HepG2 (cell line): ENCODE measurements at regions not wholly inside any gene's neighbourhood (a gene's known extent, or its start where the extent isn't known, plus 50 kb on each side); places are given as distances from the start of the nearest gene placed in this dataset.

Source experiments
- ATAC-seq: fragments of 200-7000 bp; cut with Tn5 transposase; 3 replicates; pipeline ENCODE4 v1.9.1; 2020; ENCODE audit warnings: mild to moderate bottlenecking, moderate library complexity
- BruUV-seq: library from RNA; stranded (reverse); fragments of 400-500 nt; replicated peaks from 2 replicates; lab custom pipeline; 2021; lab: Mats Ljungman, UMichigan
- CTCF ChIA-PET: fragments of 300-600 bp; formaldehyde crosslinking; extraction: SDS; loops from one replicate; lab custom pipeline; 2021; ENCODE audit warnings: low total read pairs, inconsistent platforms, low intra/inter-chr PET ratio; lab: Yijun Ruan, JAX
- POLR2A ChIA-PET: fragments of 350-600 bp; sonication (Branson Sonifier 250); formaldehyde crosslinking; loops from one replicate; lab custom pipeline; 2020; ENCODE audit warnings: antibody characterized with exemption, inconsistent platforms; lab: Yijun Ruan, JAX
- DNase-seq: peaks from one replicate; pipeline ENCODE4 v3.0.0-alpha.2; 2015; ENCODE audit warnings: low spot score
- FAIRE-seq: peaks from 3 replicates; lab custom pipeline; 2011; peaks lifted over from hg19 to GRCh38; lab: Jason Lieb, UNC
- H2AFZ ChIP-seq: one replicate; pipeline ENCODE4 v1.6.1; 2011; ENCODE audit warnings: low read length, inconsistent platforms
- H3K27ac ChIP-seq: fragments of 300-600 bp; 3 replicates; pipeline ENCODE4 v1.8.0; 2011; ENCODE audit warnings: mixed run types, mild to moderate bottlenecking, mixed read lengths, low read length, inconsistent platforms; ENCODE audit not compliant: insufficient read depth; ENCODE audit errors: extremely low read length
- H3K27me3 ChIP-seq, 2 experiments: fragments of 200-600 bp in 1 of 2; 2 replicates in 1 of 2; 3 replicates in 1 of 2; pipeline versions ENCODE4 v1.6.0 to v1.8.0; 2011; ENCODE audit warnings: low read length in 2 of 2, mild to moderate bottlenecking in 2 of 2, moderate library complexity in 2 of 2, inconsistent platforms in 1 of 2; ENCODE audit not compliant: insufficient read depth in 2 of 2, control insufficient read depth in 1 of 2
- H3K36me3 ChIP-seq, 2 experiments: fragments of 200-600 bp in 1 of 2; replicated peaks in 1 of 2; 2 replicates in 1 of 2; 3 replicates in 1 of 2; pipeline versions ENCODE4 v1.5.1 to v1.8.0; 2011; ENCODE audit warnings: low read length in 2 of 2, inconsistent platforms in 1 of 2; ENCODE audit not compliant: insufficient read depth in 2 of 2, control insufficient read depth in 1 of 2
- H3K4me1 ChIP-seq: 2 replicates; pipeline ENCODE4 v1.5.1; 2012; ENCODE audit warnings: low read length, inconsistent platforms; ENCODE audit not compliant: insufficient read depth
- H3K4me2 ChIP-seq: 2 replicates; pipeline ENCODE4 v1.6.0; 2011; ENCODE audit warnings: low read depth, low read length, inconsistent platforms
- H3K4me3 ChIP-seq, 3 experiments: fragments of 200-600 bp in 1 of 3; sonication (generic), shearing (Covaris generic) in 1 of 3; replicated peaks in 1 of 3; 2 replicates each; pipeline ENCODE4 v1.5.1; 2011 to 2016; ENCODE audit warnings: low read length in 3 of 3, inconsistent platforms in 2 of 3, low read depth in 2 of 3, mild to moderate bottlenecking in 2 of 3, control low read depth in 1 of 3, mixed read lengths in 1 of 3; ENCODE audit not compliant: insufficient read depth in 1 of 3
- H3K79me2 ChIP-seq: one replicate; pipeline ENCODE4 v1.6.1; 2011; ENCODE audit warnings: low read length, inconsistent platforms; ENCODE audit not compliant: insufficient read depth
- H3K9ac ChIP-seq: 2 replicates; pipeline ENCODE4 v1.6.0; 2011; ENCODE audit warnings: mild to moderate bottlenecking, low read depth, low read length, inconsistent platforms; ENCODE audit not compliant: insufficient read depth
- H3K9me3 ChIP-seq: 2 replicates; pipeline ENCODE4 v1.5.1; 2012; ENCODE audit warnings: mild to moderate bottlenecking, low read length
- H4K20me1 ChIP-seq: 2 replicates; pipeline ENCODE4 v1.6.0; 2011; ENCODE audit warnings: inconsistent platforms, mild to moderate bottlenecking, low read length, moderate library complexity; ENCODE audit not compliant: insufficient read depth
- ASH2L ChIP-seq: fragments of 300-600, 200-600 bp; sonication (generic); IDR thresholded peaks from 2 replicates; pipeline ENCODE4 v1.7.0; 2017; ENCODE audit warnings: low read depth, mild to moderate bottlenecking, moderate library complexity, mixed read lengths, low read length; ENCODE audit not compliant: insufficient read length
- ATAD3A ChIP-seq: sonication (generic); formaldehyde crosslinking; IDR thresholded peaks from 2 replicates; pipeline ENCODE4 v1.4.0; 2020; ENCODE audit warnings: missing genetic modification reagents
- MAFF ChIP-seq: IDR thresholded peaks from 2 replicates; pipeline ENCODE4 v1.6.1; 2011; ENCODE audit warnings: low read depth, low read length, improper control_type of control experiment
- MED1 ChIP-seq: sonication (generic); formaldehyde crosslinking; IDR thresholded peaks from 2 replicates; pipeline ENCODE4 v1.4.0; 2020; ENCODE audit warnings: missing genetic modification reagents
- PHB2 ChIP-seq: fragments of 450-650 bp; IDR thresholded peaks from 2 replicates; pipeline ENCODE4 v1.6.1; 2018; ENCODE audit not compliant: partially characterized antibody
- ZBTB33 ChIP-seq: sonication (generic); formaldehyde crosslinking; IDR thresholded peaks from 2 replicates; pipeline ENCODE4 v1.4.0; 2020; ENCODE audit warnings: missing genetic modification reagents
- ZBTB4 ChIP-seq: sonication (generic); formaldehyde crosslinking; IDR thresholded peaks from 2 replicates; pipeline ENCODE4 v1.4.0; 2020; ENCODE audit warnings: missing genetic modification reagents, mild to moderate bottlenecking, borderline replicate concordance
- ZNF260 ChIP-seq: sonication (generic); formaldehyde crosslinking; IDR thresholded peaks from 2 replicates; pipeline ENCODE4 v1.4.0; 2020; ENCODE audit warnings: missing genetic modification reagents, low read depth, mild to moderate bottlenecking, borderline replicate concordance
- WGBS: methylation state at CpG from one replicate; pipeline ENCODE4 v1.1.6; 2017; ENCODE audit warnings: low lambda C conversion rate; 5-methylcytosine and 5-hydroxymethylcytosine counted together
- in situ Hi-C: cut with HindIII; loops from 2 replicates; pipeline ENCODE4 v1.10.0; 2017; ENCODE audit warnings: low pct_unique_long_range_greater_than_20kb; ENCODE audit not compliant: extremely low pct_ligation_motif_present
- intact Hi-C: fragments of 100-400 bp; cut with micrococcal nuclease; formaldehyde crosslinking; loops from one replicate; pipeline ENCODE4 v1.10.0; 2022; ENCODE audit not compliant: unreplicated experiment
- TF ChIP-seq, protein P1 (sequence below): sonication (generic); formaldehyde crosslinking; IDR thresholded peaks from 2 replicates; pipeline ENCODE4 v1.5.0; 2020; ENCODE audit warnings: mild to moderate bottlenecking, missing genetic modification reagents, moderate library complexity
- TF ChIP-seq, protein P2 (sequence below): sonication (generic); formaldehyde crosslinking; IDR thresholded peaks from 2 replicates; pipeline ENCODE4 v1.4.0; 2020; ENCODE audit warnings: mild to moderate bottlenecking, missing genetic modification reagents, borderline replicate concordance

- POLR2A ChIA-PET = no interaction called here
- TF ChIP-seq ZBTB4 (no peak), ZNF260 (CRISPR knock-in tag) (no peak), MAFF (no peak), MED1 (CRISPR knock-in tag) (no peak), PHB2 (no peak), ATAD3A (CRISPR knock-in tag) (no peak), ASH2L (no peak), ZBTB33 (CRISPR knock-in tag) (peak; percentile 42; the same call in 1 of the 2 replicates)
- TF ChIP-seq, protein P1, sequence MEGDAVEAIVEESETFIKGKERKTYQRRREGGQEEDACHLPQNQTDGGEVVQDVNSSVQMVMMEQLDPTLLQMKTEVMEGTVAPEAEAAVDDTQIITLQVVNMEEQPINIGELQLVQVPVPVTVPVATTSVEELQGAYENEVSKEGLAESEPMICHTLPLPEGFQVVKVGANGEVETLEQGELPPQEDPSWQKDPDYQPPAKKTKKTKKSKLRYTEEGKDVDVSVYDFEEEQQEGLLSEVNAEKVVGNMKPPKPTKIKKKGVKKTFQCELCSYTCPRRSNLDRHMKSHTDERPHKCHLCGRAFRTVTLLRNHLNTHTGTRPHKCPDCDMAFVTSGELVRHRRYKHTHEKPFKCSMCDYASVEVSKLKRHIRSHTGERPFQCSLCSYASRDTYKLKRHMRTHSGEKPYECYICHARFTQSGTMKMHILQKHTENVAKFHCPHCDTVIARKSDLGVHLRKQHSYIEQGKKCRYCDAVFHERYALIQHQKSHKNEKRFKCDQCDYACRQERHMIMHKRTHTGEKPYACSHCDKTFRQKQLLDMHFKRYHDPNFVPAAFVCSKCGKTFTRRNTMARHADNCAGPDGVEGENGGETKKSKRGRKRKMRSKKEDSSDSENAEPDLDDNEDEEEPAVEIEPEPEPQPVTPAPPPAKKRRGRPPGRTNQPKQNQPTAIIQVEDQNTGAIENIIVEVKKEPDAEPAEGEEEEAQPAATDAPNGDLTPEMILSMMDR (CRISPR knock-in tag) = no peak
- TF ChIP-seq, protein P2, sequence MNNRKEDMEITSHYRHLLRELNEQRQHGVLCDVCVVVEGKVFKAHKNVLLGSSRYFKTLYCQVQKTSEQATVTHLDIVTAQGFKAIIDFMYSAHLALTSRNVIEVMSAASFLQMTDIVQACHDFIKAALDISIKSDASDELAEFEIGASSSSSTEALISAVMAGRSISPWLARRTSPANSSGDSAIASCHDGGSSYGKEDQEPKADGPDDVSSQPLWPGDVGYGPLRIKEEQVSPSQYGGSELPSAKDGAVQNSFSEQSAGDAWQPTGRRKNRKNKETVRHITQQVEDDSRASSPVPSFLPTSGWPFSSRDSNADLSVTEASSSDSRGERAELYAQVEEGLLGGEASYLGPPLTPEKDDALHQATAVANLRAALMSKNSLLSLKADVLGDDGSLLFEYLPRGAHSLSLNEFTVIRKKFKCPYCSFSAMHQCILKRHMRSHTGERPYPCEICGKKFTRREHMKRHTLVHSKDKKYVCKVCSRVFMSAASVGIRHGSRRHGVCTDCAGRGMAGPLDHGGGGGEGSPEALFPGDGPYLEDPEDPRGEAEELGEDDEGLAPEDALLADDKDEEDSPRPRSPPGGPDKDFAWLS (CRISPR knock-in tag) = no peak
Measured at GRCh38 chr3:13235897-13236296, 162.7 kb upstream of the IQSEC1 start.

More at GRCh38 chr3:13235897-13236296, 162.7 kb upstream of the IQSEC1 start:
- Histone ChIP-seq H3K4me2 (no peak overlapping the region), H3K9ac (no peak overlapping the region), H3K27ac (no peak overlapping the region), H3K36me3 (peaks cover 1 to 43% of the 10 kb centered on the region in 2 experiments; a peak in 3 of 5 replicates), H3K4me1 (peaks cover 12% of the 10 kb centered on the region; the same call in 1 of the 2 replicates), H3K27me3 (no peaks in the 10 kb centered on the region), H3K9me3 (no peaks in the 10 kb centered on the region), H4K20me1 (0 out of 2 replicates have a peak, but pooled peaks cover 4% of the 10 kb centered on the region), H3K4me3 (no peak overlapping the region), H3K79me2 (no peaks in the 10 kb centered on the region), H2AFZ (no peak overlapping the region)
- in situ Hi-C loops (no loop called here), intact Hi-C loops (no loop called here)
- FAIRE-seq = no peak
- CTCF ChIA-PET = no interaction called here
- ATAC-seq = no peak
- DNase-seq = peak; percentile 9
- no TSS peak for BruUV-seq
- WGBS = 86% methylated on average over 11 of the region's 11 CpGs
